Activated B cell treated with CpG ODN at 0.5 μM for 24 hours (primary cell): ENCODE measurements at regions not wholly inside any gene's neighbourhood (a gene's known extent, or its start where the extent isn't known, plus 50 kb on each side); places are given as distances from the start of the nearest gene placed in this dataset.

Experiments
- ATAC-seq: fragments of 200-7000 bp; cut with Tn5 transposase; one replicate; pipeline ENCODE4 v1.10.0; 2021; ENCODE audit warnings: low read depth, mild to moderate bottlenecking, moderate library complexity
- CTCF ChIA-PET: fragments of 350-600 bp; sonication (Branson Sonifier 250); formaldehyde crosslinking; loops from one replicate; lab custom pipeline; 2021; ENCODE audit warnings: antibody characterized with exemption; lab: Charles Lee
- POLR2A ChIA-PET: fragments of 350-600 bp; sonication (Branson Sonifier 250); formaldehyde crosslinking; loops from one replicate; lab custom pipeline; 2021; ENCODE audit warnings: antibody characterized with exemption; lab: Charles Lee
- DNase-seq: peaks from one replicate; pipeline ENCODE4 v3.0.0; 2022
- H3K27ac Mint-ChIP-seq: one replicate; pipeline ENCODE4 v1.8.0; 2020; ENCODE audit warnings: mixed read lengths
- H3K27me3 Mint-ChIP-seq: one replicate; pipeline ENCODE4 v1.8.0; 2021; ENCODE audit warnings: mixed read lengths
- H3K36me3 Mint-ChIP-seq: one replicate; pipeline ENCODE4 v1.8.0; 2021; ENCODE audit warnings: low read depth, mixed read lengths
- H3K4me1 Mint-ChIP-seq: one replicate; pipeline ENCODE4 v1.8.0; 2021; ENCODE audit warnings: mixed read lengths
- H3K4me3 Mint-ChIP-seq: one replicate; pipeline ENCODE4 v1.8.0; 2020; ENCODE audit warnings: mild to moderate bottlenecking, mixed read lengths
- H3K9me3 Mint-ChIP-seq: one replicate; pipeline ENCODE4 v1.8.0; 2020; ENCODE audit warnings: mixed read lengths
- intact Hi-C: fragments of 100-400 bp; cut with micrococcal nuclease; formaldehyde crosslinking; loops from one replicate; pipeline ENCODE4 v1.15.1; 2024
- TF ChIP-seq, protein P1 (sequence below): fragments of 200-600 bp; IDR thresholded peaks from one replicate; pipeline ENCODE4 v1.8.0; 2022; ENCODE audit warnings: antibody characterized with exemption, mild to moderate bottlenecking

DNA sequence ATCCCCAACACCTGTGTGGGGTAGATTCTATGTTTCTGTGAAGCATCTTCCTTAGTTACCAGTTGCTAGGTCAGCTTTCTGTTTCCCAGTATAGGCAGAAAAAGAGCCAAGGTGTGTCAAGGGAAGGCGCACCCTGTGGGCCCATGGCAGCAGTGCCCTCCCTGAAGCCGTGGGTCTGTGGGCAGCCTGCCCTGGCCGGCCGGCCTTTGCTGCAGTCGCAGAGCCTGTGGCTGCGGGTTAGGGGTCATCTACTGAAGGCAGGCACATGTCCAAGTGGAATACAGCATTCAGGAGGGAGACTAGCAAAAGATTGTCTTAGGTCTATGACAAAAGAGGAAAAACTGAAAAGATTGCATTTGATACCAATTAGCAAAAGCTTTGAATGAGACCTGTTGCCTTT is 214.0 kb downstream of the IRS2 start:
- no peak for DNase-seq
- TF ChIP-seq, protein P1, sequence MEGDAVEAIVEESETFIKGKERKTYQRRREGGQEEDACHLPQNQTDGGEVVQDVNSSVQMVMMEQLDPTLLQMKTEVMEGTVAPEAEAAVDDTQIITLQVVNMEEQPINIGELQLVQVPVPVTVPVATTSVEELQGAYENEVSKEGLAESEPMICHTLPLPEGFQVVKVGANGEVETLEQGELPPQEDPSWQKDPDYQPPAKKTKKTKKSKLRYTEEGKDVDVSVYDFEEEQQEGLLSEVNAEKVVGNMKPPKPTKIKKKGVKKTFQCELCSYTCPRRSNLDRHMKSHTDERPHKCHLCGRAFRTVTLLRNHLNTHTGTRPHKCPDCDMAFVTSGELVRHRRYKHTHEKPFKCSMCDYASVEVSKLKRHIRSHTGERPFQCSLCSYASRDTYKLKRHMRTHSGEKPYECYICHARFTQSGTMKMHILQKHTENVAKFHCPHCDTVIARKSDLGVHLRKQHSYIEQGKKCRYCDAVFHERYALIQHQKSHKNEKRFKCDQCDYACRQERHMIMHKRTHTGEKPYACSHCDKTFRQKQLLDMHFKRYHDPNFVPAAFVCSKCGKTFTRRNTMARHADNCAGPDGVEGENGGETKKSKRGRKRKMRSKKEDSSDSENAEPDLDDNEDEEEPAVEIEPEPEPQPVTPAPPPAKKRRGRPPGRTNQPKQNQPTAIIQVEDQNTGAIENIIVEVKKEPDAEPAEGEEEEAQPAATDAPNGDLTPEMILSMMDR, result no peak
- Mint-ChIP-seq H3K9me3 (no peaks in the 10 kb centered on the region), H3K36me3 (no peaks in the 10 kb centered on the region), H3K27me3 (no peaks in the 10 kb centered on the region), H3K4me3 (no peak overlapping the region), H3K27ac (no peak overlapping the region), H3K4me1 (peaks cover 7% of the 10 kb centered on the region)
- intact Hi-C loops, result no loop called here
- ChIA-PET POLR2A (no interaction called here), CTCF (no interaction called here)
- no peak for ATAC-seq

DNA sequence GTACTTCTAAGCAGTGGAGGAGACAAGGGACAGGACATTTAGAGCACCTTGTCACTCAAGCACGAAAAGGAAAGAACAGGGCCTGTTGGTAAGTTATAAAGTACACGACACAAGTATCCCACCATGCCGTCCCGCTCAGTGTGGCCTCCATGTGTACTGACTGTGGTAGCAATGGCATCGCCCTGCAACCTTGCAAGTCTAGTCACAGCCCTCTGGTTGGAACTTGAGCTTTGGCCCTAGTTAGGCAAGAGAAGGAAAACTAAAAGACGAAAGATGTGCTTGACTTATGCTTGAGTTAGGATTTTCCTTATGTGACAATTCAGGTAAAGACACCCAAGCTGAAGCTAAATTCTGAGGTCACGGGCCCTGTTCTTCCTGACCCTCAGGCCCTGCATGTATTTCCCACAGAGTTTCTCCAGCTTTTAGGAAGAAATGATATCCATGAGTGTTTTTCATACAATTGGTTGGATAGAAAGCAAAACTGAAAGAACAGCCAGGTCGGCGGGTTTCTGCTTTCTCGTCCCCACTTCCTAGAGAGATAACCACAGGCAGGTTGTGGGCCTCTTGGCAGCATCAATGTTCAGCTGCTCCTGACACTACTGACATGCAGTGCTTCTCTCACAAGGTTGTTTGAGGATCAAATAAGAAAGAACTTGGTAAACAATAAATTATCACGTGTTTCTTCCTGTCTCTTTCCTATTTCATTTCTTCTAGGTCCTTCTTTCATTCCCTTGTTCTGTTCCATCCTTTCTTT is 216.2 kb downstream of the IRS2 start:
- intact Hi-C loops, result no loop called here
- Mint-ChIP-seq H3K27me3 (no peaks in the 10 kb centered on the region), H3K27ac (no peak overlapping the region), H3K4me1 (peaks cover 7% of the 10 kb centered on the region), H3K9me3 (no peaks in the 10 kb centered on the region), H3K4me3 (no peak overlapping the region), H3K36me3 (no peaks in the 10 kb centered on the region)
- TF ChIP-seq, protein P1, result no peak
- POLR2A ChIA-PET, result no interaction called here
- CTCF ChIA-PET, result no interaction called here
- no peak for DNase-seq
- no peak for ATAC-seq

DNA sequence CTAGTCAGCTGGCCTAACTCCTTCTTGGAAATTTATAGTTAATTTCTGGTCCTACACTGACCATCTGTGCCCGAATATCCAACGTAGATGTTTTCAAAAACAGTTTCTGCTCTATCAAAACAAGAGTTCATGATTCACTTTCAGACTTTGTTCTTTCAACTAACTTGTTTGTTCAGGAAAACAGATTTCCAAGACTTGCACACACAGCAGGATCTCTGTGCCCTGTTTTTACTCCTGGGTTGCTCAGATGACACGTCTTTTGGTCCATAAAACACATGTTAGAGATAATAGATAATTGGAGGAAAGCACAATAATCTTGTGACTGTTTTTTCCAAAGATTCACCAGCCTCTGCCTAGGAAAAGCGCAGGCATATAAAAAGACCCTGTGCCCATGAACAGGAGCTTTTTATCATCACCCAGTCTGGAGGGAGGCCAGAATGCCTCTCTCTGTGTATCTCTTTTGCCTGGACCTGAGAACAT is 218.0 kb downstream of the IRS2 start:
- DNase-seq (no peak), ATAC-seq (no peak)
- Mint-ChIP-seq H3K9me3 (no peaks in the 10 kb centered on the region), H3K36me3 (no peaks in the 10 kb centered on the region), H3K4me3 (no peak overlapping the region), H3K27me3 (no peaks in the 10 kb centered on the region), H3K4me1 (peaks cover 7% of the 10 kb centered on the region), H3K27ac (no peak overlapping the region)
- ChIA-PET POLR2A (no interaction called here), CTCF (no interaction called here)
- TF ChIP-seq, protein P1, result no peak
- intact Hi-C loops, result no loop called here

DNA sequence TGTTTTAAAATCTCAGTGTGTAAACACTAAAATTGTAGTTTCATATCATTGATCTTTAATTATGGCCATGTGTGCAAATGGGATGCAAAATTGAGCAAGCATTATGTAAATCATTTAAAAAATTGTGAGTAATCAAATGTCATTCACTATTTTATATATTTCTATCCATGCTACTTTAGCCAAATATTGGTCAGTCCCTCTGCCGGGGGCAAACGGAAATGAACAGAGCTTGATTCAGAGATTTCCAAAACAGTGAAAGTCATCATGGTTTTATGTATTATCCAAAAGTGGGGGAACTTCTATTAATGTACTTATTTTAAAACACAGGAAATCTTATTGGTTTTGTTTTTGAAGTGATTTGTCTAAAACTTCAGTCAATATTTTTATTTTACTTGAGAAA is 219.1 kb downstream of the IRS2 start:
- Mint-ChIP-seq H3K4me1 (peaks cover 7% of the 10 kb centered on the region), H3K27ac (no peak overlapping the region), H3K36me3 (no peaks in the 10 kb centered on the region), H3K27me3 (no peaks in the 10 kb centered on the region), H3K9me3 (no peaks in the 10 kb centered on the region), H3K4me3 (no peak overlapping the region)
- POLR2A ChIA-PET, result no interaction called here
- TF ChIP-seq, protein P1, result no peak
- ATAC-seq, result no peak
- CTCF ChIA-PET, result no interaction called here
- no peak for DNase-seq
- intact Hi-C loops, result no loop called here

DNA sequence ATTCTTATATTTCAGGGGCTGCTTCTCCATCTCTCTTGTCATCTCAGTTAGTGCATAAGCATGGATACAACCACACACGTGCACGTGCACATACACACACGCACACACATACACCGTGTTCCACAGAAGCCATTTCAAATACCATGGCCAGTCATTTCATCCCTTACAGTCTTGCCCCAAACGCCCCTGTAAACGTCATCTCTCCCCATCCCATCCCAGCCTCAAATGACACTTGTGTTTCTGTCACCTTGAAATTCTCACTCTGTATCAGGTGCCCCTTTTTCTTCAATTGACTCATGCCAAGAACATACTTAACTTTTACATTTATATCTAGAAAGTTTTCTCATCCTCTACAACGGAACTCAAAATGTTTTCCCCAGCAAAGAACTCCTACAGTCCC is 220.5 kb downstream of the IRS2 start:
- Mint-ChIP-seq H3K36me3 (no peaks in the 10 kb centered on the region), H3K4me1 (peaks cover 7% of the 10 kb centered on the region), H3K27ac (no peak overlapping the region), H3K9me3 (no peaks in the 10 kb centered on the region), H3K27me3 (no peaks in the 10 kb centered on the region), H3K4me3 (no peak overlapping the region)
- DNase-seq, result no peak
- ATAC-seq, result no peak
- TF ChIP-seq, protein P1, result no peak
- ChIA-PET CTCF (no interaction called here), POLR2A (no interaction called here)
- intact Hi-C loops, result no loop called here
